GM19035 (cell line): ENCODE measurements at regions not wholly inside any gene's neighbourhood (a gene's known extent, or its start where the extent isn't known, plus 50 kb on each side); places are given as distances from the start of the nearest gene placed in this dataset.
"Not testable (repeated sequence)": the region's sequence is repeated elsewhere in the genome, so short reads cannot be mapped to it uniquely, and the experiment has no call there.

Experiments
- ATAC-seq: cut with Tn5 transposase; IDR thresholded peaks from one replicate; pipeline ENCODE4 v1.9.1; 2021; ENCODE audit not compliant: unreplicated experiment

- no peak for ATAC-seq
Measured at GRCh38 chr6:81373414-81373813, 379.1 kb downstream of the TENT5A start.

GRCh38 chr6:81371930-81372329, 380.6 kb downstream of the TENT5A start:
- no peak for ATAC-seq

DNA sequence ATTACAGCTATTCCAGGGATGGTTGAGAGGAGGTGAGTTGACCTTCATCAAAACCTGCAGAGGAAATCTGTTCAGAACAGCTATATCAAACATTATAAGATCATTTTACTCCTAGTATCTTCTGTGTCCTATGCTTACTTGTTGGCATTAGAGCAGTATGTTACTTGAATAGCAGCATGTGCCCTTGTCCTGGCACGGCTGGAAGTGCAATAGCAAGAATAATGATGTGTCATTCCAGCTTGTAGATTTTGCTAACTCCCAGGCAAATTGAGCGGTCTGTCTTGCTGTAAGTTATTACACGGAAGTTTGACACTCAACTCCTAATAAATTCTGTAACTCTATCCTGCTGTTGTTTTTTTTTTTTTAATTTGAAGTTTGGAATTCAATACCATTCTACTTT, 385.5 kb downstream of the TENT5A start:
- ATAC-seq = no peak

GRCh38 chr6:81362246-81362645, 390.2 kb downstream of the TENT5A start:
- ATAC-seq = no peak

DNA sequence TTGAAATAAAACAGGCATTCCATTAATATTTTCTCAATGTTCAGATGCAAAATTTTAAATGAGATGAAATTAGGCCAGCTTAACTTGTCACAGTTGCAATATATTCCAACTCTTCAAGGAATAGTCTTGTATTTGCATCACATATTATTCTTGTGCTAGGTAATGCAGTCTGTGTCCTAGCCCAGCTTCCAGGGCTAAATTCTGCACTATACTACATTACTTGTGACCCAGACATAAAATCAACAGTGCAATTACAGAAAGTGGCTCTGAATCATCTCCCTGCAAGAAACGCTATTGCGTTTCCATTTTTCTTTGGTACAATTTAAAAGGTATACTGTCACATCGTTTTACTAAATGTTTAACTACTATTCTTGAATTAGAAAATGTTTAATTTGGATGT, 399.2 kb downstream of the TENT5A start:
- no peak for ATAC-seq

GRCh38 chr6:81344026-81344425, 408.5 kb downstream of the TENT5A start:
- ATAC-seq = not testable (repeated sequence)

DNA sequence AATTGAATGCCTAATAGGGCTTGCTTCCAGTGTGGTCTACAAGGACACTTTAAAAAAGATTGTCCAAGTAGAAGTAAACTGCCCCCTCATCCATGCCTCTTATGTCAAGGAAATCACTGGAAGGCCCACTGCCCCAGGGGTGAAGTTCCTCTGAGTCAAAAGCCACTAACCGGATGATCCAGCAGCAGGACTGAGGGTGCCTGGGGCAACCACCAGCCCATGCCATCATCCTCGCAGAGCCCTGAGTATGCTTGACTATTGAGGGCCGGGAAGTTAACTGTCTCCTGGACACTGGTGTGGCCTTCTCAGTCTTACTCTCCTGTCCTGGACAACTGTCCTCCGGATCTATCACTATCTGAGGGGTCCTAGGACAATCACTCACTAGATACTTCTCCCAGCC, 411.5 kb downstream of the TENT5A start:
- ATAC-seq = no peak

GRCh38 chr6:81331526-81331925, 421.0 kb downstream of the TENT5A start:
- ATAC-seq = no peak

DNA sequence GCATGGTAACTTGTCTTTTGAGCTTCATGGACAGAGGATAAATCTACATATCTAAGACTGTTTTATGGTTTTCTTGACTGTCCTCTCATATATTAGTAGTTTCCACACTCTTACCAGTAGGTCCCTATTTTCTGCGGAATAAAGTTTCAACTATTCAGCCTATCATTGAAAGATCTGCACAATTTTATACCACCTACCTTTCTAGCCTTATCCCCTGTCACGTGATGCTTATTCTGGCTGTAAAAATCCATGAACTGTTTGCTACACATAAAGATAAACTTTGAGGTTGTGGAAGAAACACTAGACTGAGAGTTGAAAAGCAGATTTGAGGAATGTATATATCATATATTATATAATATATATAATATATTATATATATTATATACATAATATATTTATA, 423.8 kb downstream of the TENT5A start:
- no peak for ATAC-seq

GRCh38 chr6:81326881-81327561, 425.5 kb downstream of the TENT5A start:
- ATAC-seq = no peak

GRCh38 chr6:81309811-81310210, 442.7 kb downstream of the TENT5A start:
- ATAC-seq = no peak

GRCh38 chr6:81308577-81309279, 443.8 kb downstream of the TENT5A start:
- no peak for ATAC-seq

- ATAC-seq = no peak
Measured at GRCh38 chr6:81307651-81308214, 444.7 kb downstream of the TENT5A start.

DNA sequence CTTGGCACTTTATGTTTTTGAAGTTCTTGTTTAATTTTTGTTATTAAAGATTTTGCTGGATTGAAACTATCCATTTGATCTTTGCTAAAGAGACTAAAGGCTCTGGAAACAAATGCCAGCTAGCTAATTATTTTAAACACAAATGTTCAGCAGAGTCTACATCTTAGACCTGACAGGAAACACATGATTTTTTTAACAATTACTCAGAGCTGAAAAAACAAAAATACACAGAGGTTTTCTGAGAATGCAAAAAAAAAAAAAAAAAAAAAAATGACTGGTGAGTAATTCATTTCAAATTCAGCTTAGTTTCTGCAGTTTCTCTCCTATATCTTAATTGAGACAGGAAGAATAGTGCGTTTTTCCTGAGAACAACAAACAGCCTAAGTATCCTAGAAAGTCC, 448.0 kb downstream of the TENT5A start:
- no peak for ATAC-seq

GRCh38 chr6:81300961-81301360, 451.5 kb downstream of the TENT5A start:
- ATAC-seq = no peak

- no peak for ATAC-seq
Measured at GRCh38 chr6:81298751-81299150, 453.7 kb downstream of the TENT5A start.

DNA sequence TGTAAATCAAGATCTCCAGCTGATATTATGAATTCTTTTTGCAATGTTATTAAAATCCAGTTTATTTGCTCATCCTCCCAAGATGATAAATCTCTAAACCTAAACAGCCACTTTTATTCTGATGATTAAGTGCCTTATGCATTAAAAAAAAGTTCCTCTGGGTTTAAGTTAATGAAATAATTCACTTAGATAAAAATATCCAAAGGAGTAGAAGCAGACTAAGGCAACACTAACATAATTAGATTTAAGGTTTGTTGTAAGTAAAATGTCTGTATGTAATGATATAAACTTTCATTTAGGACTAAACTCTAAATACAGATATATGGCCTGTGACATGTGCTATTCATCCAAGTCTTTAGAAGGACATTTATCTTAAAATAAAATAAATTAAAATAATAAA, 457.2 kb downstream of the TENT5A start:
- no peak for ATAC-seq

- ATAC-seq = no peak
Measured at GRCh38 chr6:81293896-81294295, 458.6 kb downstream of the TENT5A start.

DNA sequence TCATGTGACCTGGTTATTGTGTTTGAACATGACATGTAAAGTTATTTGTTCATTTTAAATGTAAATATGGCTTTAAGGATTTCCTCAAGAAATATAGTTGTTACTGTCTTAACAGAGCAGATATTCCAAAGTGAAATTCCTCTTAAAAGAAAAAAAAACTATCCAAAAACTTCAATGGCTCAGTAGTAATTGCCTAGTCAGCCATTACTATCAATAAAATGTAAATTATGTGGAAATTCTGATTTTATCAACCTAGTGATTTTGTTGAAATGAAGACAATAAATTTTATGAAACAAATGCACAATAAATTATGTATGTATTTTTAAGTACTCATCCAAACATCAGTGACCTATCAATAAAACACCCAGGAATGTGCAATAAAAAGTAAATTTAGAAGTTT, 463.3 kb downstream of the TENT5A start:
- no peak for ATAC-seq

DNA sequence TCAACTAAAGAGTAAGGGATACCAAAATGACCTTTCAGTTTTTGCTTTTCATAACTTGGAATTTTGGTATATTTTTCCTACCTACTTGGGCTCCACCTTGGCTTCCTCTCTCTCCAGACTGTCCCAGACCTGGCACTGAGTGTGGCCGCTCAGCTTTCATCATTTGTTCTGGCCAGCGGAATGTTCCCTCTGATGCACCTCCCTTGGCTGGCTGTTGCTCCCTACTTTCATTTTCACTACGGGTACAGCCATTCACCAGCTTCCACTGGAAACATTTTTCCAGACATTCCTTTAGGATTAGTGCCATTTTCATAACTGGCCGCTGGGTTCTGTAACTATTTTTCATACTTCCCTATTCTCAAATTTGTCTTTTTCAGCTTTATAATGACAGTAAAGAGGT, 487.4 kb downstream of the TENT5A start:
- no peak for ATAC-seq

DNA sequence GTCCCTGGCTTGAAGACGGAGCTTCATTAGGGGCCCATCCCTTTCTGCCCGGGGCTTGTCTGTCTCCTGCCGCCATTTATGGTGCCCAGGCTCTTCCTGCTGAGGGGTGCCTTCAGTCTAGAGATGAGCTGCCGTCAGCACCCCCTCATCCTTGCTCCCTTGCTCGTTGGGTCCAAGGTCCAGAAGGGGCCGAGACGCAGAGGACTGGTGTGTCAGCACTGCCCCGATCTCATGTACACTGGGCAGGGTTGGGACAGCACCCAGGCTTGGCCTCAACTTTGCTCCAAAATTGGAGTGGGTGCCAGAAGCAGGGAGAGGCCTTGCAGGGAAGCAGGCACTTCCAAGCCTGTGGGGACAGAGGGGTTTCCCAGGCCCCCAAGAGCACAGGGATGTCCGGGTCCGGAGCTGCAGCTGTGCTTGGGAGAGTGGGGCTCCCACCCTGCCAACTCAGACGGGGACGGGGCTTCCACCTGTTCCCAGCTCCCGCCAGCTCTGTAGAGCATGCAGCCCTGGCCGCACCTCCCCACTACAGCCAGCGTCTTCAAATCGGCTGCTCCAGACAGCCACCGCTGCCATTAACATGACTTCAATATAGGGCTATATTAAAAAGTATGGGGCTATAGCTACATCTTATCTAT, 488.8 kb downstream of the TENT5A start:
- ATAC-seq = no peak

DNA sequence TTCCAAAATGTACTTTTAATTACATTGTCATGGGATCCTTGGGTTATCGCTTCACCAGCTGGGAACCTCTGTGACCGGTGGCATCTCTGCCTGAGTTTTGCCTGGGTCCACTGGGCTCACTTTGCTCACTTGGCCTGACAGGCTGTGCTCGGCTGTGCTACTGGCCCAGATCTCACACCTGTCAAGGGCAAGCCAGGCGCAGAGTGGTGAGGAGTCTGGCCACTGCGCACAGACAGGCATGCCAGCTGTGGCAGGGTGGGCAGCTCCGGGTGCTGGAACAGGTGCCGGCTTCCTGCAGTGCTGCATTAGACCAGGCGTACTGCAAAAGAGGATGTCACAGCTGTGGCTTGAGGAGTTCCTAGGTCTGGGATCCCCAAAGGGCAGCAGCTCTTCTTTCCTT, 489.8 kb downstream of the TENT5A start:
- no peak for ATAC-seq
